Adipocyte (in vitro differentiated cells): ENCODE measurements at regions not wholly inside any gene's neighbourhood (a gene's known extent, or its start where the extent isn't known, plus 50 kb on each side); places are given as distances from the start of the nearest gene placed in this dataset.

Source experiments
- DNase-seq: peaks from one replicate; pipeline ENCODE4 v3.0.0-alpha.2; 2015; ENCODE audit warnings: low read depth
- H3K27me3 ChIP-seq: replicated peaks from 2 replicates; pipeline ENCODE4 v1.7.0; 2013; ENCODE audit warnings: mild to moderate bottlenecking, low read length, moderate library complexity; ENCODE audit not compliant: control insufficient read depth, insufficient read depth
- H3K36me3 ChIP-seq: 2 replicates; pipeline ENCODE4 v1.7.0; 2013; ENCODE audit warnings: low read length, mild to moderate bottlenecking, moderate library complexity; ENCODE audit not compliant: control insufficient read depth, insufficient read depth, severe bottlenecking
- H3K4me1 ChIP-seq: 2 replicates; pipeline ENCODE4 v1.7.0; 2013; ENCODE audit warnings: mild to moderate bottlenecking, low read length, moderate library complexity; ENCODE audit not compliant: control insufficient read depth, insufficient read depth
- H3K4me3 ChIP-seq: 2 replicates; pipeline ENCODE4 v1.7.0; 2013; ENCODE audit warnings: mild to moderate bottlenecking, low read length, moderate library complexity
- H3K9ac ChIP-seq: 2 replicates; pipeline ENCODE4 v1.7.0; 2013; ENCODE audit warnings: mild to moderate bottlenecking, low read length, moderate library complexity
- H3K9me3 ChIP-seq: 2 replicates; pipeline ENCODE4 v1.7.0; 2013; ENCODE audit warnings: mild to moderate bottlenecking, low read length, moderate library complexity; ENCODE audit not compliant: control insufficient read depth

DNA sequence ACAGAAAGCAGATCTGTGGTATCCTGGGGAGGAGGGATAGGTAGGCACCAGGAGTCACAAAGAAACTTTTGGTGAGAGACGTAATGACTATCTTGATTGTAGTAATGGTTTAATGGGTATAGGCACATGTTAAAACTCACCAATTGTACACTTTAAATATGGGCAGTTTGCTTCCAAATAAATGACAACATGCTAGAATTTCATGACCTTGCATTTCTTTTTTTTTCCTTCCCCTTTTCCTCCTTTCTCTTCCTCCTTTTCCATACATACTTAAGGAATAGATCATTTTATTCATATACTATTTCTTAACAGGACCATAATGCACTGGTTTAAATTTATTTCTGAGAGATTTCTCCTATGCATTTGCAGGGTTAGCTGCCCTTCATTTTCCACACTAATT is 341.8 kb downstream of the TMEM182 start:
- Histone ChIP-seq H3K27me3 (no peaks in the 10 kb centered on the region), H3K4me1 (no peaks in the 10 kb centered on the region), H3K36me3 (no peaks in the 10 kb centered on the region), H3K9ac (no peak overlapping the region), H3K9me3 (no peaks in the 10 kb centered on the region), H3K4me3 (no peak overlapping the region)
- DNase-seq, result no peak

DNA sequence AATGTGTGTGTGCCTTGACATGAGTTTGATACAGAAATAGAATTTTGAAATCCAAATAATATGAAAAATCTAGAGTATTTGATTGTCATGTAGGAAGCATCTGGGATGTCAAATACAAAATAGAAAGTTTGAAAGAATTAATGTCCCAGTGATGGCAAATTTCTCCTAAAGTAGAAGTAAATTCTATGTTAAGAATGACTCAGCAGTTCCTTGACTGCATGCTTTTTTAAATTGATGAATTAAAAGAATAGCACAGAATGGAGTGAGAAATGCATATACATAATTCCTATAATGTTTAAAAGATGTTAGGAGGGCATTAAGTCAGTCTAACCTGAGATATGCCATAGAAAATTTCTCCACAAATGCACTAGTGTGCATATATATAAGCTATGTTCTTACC is 357.5 kb downstream of the TMEM182 start:
- DNase-seq, result no peak

DNA sequence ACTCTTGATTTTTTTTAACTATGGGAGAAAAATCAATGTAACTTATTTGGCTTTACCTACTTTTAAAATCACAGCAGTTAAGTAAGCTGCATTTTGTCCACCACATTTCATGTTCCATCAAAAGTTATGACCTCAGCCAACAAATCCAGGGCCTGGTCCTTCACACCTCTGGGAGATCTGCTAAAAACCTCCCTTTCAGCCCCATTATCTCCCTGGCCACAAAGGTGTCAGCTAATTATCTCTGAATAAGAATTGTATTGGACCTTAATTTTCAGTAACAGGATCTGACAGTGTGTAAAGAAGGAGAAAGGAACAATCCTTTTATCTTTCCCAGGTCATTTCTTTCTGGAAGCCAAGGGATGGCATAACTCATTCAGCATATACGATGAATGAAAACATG is 359.3 kb downstream of the TMEM182 start:
- Histone ChIP-seq H3K9me3 (no peaks in the 10 kb centered on the region), H3K27me3 (no peaks in the 10 kb centered on the region), H3K36me3 (no peaks in the 10 kb centered on the region), H3K4me3 (no peak overlapping the region), H3K9ac (no peak overlapping the region), H3K4me1 (no peaks in the 10 kb centered on the region)
- no peak for DNase-seq

More for the DNA sequence above, 357.5 kb downstream of the TMEM182 start:
- Histone ChIP-seq H3K36me3 (no peaks in the 10 kb centered on the region), H3K4me3 (no peak overlapping the region), H3K4me1 (no peaks in the 10 kb centered on the region), H3K9ac (no peak overlapping the region), H3K27me3 (no peaks in the 10 kb centered on the region), H3K9me3 (no peaks in the 10 kb centered on the region)

GRCh38 chr2:103123516-103123915 is 361.7 kb downstream of the TMEM182 start:
- H3K4me1 ChIP-seq, result no peaks in the 10 kb centered on the region
- DNase-seq, result no peak

DNA sequence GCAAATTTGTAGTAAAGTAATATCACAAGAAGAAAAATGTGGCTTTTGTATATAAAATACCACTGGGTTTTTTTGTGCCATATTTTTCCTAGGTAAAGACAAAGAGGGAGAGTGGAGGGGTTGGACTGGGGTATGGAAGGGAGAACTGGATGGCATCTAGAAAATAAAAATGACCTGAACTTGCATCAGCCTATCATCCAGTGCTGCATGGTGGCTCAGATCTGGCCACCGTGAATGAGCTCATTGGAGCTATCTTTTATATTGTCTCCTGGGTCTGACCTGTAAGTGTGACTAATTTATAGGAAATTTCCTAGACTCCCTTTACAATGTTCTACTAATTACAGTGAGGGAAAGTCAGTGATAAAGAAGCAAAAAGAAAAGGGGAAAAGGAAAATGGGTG is 369.0 kb downstream of the TMEM182 start:
- Histone ChIP-seq H3K4me3 (no peak overlapping the region), H3K9ac (no peak overlapping the region), H3K27me3 (no peaks in the 10 kb centered on the region), H3K9me3 (no peaks in the 10 kb centered on the region), H3K4me1 (no peaks in the 10 kb centered on the region), H3K36me3 (no peaks in the 10 kb centered on the region)
- no peak for DNase-seq

More at GRCh38 chr2:103123516-103123915, 361.7 kb downstream of the TMEM182 start:
- Histone ChIP-seq H3K9me3 (no peaks in the 10 kb centered on the region), H3K9ac (no peak overlapping the region), H3K4me3 (no peak overlapping the region), H3K27me3 (no peaks in the 10 kb centered on the region), H3K36me3 (no peaks in the 10 kb centered on the region)

GRCh38 chr2:103132536-103133217 is 370.8 kb downstream of the TMEM182 start:
- H3K4me3 ChIP-seq, result no peak overlapping the region
- no peaks in the 10 kb centered on the region for H3K36me3 ChIP-seq
- no peak overlapping the region for H3K9ac ChIP-seq
- H3K9me3 ChIP-seq, result no peaks in the 10 kb centered on the region
- H3K4me1 ChIP-seq, result no peaks in the 10 kb centered on the region
- no peak for DNase-seq
- no peaks in the 10 kb centered on the region for H3K27me3 ChIP-seq

DNA sequence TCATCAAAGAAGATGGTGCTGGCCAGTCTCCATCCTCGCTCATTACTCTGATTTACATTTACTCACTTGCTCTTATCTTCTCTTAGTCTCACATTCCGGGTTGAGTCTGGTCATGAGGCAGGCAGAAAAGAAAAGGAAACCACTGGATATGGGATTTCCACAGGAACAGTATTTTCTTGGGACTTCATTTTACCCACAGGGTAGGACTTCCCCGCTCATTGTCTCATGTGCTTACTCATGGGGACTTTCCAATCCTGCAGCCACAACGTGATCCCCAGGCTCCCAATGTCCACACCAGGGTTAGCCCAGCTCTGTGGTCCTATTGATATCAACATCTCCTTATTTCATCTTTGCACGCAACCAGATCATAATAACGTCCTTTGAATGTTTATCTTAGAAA is 373.8 kb downstream of the TMEM182 start:
- no peak overlapping the region for H3K9ac ChIP-seq
- no peaks in the 10 kb centered on the region for H3K4me1 ChIP-seq
- H3K27me3 ChIP-seq, result no peaks in the 10 kb centered on the region
- no peak for DNase-seq
- H3K4me3 ChIP-seq, result no peak overlapping the region
- no peaks in the 10 kb centered on the region for H3K9me3 ChIP-seq
- H3K36me3 ChIP-seq, result no peaks in the 10 kb centered on the region

DNA sequence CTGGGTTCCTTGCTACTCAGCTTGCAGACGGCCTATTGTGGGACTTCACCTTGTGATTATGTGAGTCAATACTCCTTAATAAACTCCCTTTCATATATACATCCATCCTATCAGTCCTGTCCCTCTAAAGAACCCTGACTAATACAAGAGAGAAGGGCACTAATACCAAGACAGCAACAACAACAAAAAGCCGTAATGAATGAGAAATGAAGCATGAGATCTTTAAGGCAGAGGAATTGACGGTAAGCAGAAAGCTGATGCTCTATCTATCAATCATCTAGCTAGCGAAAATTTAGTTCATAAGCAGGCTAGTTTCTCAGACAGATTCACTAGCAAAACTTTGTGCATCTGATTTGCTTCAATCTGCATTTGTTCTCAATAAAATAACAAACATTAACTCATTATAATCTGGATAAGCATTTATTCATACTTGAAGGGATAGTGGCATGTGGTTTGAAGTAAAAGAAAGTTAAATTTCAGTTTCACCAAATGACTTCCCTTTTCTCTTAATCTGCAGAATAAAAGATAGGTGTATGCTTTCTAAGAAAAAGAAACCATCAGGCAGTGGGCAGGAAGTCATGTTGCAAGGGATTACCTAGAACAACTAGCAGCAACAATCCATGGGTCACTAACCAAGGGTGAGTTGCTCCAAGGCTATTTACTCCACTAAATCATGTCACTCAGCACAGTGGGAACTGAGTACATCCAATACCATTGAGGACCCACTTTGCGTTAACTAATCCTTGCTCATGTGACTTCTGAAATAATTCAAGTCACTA is 376.5 kb downstream of the TMEM182 start:
- Histone ChIP-seq H3K9ac (no peak overlapping the region), H3K4me3 (no peak overlapping the region), H3K4me1 (no peaks in the 10 kb centered on the region), H3K27me3 (no peaks in the 10 kb centered on the region), H3K9me3 (no peaks in the 10 kb centered on the region), H3K36me3 (no peaks in the 10 kb centered on the region)
- DNase-seq, result no peak

DNA sequence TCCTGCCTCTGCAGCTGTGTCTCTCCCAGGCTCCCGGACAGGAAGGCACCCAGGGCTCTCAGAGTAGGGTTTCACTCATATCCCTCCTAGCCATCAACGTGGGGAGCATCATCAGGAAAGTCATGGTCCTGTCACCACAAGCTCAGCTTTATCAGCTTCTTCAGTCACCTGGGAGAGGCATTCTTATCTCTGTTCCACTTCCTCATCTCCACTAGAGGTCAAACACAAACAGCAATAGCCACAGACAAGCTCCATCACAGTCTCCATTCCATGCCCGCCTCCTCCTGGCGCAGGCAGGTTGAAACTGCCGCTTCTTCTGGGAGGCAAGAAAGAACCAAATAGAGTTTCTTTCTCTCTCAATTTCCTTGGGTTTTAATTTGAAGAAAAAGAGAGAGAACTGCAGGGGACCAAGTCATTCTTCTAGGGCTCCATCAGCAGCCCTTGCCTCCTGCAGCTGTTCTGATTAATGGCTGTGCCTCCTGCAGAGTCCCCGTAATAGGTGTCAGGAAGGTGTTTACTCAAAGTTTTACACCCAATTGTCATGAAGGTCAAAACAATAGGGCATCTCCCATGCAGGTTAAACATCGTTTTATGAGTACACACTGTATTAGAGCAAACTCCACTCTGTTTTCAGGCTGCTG is 377.9 kb downstream of the TMEM182 start:
- Histone ChIP-seq H3K27me3 (no peaks in the 10 kb centered on the region), H3K4me1 (no peaks in the 10 kb centered on the region), H3K9me3 (no peaks in the 10 kb centered on the region), H3K36me3 (no peaks in the 10 kb centered on the region), H3K9ac (no peak overlapping the region), H3K4me3 (no peak overlapping the region)
- no peak for DNase-seq

DNA sequence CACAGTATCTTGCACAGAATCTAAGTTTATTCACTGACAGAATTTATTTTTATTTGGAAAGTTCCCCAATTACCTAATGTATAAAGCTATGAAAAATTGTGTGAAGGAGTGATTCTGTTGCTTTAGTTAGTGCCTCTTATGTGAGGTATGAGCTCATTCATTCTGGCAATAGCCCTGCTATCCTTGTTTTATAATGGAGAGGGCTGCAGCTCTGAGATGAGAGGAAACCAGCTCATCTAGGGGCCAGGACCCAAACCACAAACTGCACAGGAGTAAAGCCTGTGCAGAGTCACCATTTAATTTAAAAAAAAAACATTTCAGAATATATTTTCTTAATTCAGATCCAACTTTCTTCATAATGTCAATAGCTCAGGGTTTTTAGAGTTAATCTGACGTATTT is 383.0 kb downstream of the TMEM182 start:
- Histone ChIP-seq H3K4me1 (no peaks in the 10 kb centered on the region), H3K4me3 (no peak overlapping the region), H3K9me3 (no peaks in the 10 kb centered on the region), H3K36me3 (no peaks in the 10 kb centered on the region), H3K27me3 (no peaks in the 10 kb centered on the region), H3K9ac (no peak overlapping the region)
- DNase-seq, result no peak

- no peak overlapping the region for H3K9ac ChIP-seq
- H3K4me1 ChIP-seq, result no peaks in the 10 kb centered on the region
- H3K27me3 ChIP-seq, result no peaks in the 10 kb centered on the region
- no peak overlapping the region for H3K4me3 ChIP-seq
- no peaks in the 10 kb centered on the region for H3K9me3 ChIP-seq
- H3K36me3 ChIP-seq, result no peaks in the 10 kb centered on the region
- DNase-seq, result no peak
These were observed 383.9 kb downstream of the TMEM182 start for GRCh38 chr2:103145739-103146138.
